ENCODE measurements at regions not wholly inside any gene's neighbourhood (a gene's known extent, or its start where the extent isn't known, plus 50 kb on each side); places are given as distances from the start of the nearest gene placed in this dataset.
"Not testable (repeated sequence)": the region's sequence is repeated elsewhere in the genome, so short reads cannot be mapped to it uniquely, and the experiment has no call there.

- no peak for DNase-seq
- no peak for TF ChIP-seq POLR2A (IDR thresholded peaks at IDR 0.05; ENCODE audit: low read length)
- TF ChIP-seq GATA1 (IDR thresholded peaks at IDR 0.05; ENCODE audit: low read depth, low read length): no peak
These were observed 292.8 kb downstream of the FRK start for GRCh38 chr6:115767931-115768330.

- TF ChIP-seq POLR2A (IDR thresholded peaks at IDR 0.05; ENCODE audit: low read length): no peak
- no peak for TF ChIP-seq GATA1 (IDR thresholded peaks at IDR 0.05; ENCODE audit: low read depth, low read length)
- DNase-seq: no peak
These were observed 293.8 kb downstream of the FRK start for GRCh38 chr6:115766745-115767462.

DNA sequence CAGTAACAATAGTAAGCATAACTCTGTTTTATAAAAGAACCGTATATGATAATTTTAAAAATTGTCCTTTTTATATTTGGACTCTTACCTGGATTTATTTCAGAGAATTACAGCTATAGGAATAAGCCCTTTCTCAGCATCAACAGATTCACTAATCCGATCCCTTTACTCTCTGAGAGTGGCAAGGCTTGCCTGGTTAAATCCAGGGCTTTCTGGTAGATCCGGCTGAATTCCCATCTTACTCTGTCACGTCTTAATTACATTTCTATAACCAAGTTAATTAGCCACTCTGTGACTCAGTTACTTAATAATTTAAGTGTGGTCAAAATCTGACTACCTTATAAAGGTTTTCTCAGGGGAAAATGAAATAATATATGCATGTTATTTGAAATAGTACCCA lies 294.7 kb downstream of the FRK start:
- DNase-seq: no peak
- no peak for TF ChIP-seq GATA1 (IDR thresholded peaks at IDR 0.05; ENCODE audit: low read depth, low read length)
- no peak for TF ChIP-seq POLR2A (IDR thresholded peaks at IDR 0.05; ENCODE audit: low read length)

DNA sequence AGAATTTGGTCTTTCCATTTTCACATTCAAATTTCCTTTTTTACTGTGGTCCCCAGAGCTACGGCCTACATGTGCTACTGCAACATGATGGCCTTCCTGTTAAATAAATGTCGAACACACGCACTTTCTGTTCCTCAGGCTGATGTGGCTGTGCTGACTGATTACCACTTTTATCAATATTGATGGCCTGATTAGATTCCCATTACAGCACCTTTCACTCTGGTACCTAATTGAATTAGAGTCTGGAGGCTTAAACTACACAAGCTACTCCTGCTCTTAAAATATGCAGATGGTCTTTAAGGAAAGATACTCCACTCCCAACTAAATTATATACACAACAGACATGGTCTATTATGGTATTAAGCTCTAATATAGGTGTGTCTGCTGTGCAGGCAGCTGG lies 301.6 kb downstream of the FRK start:
- no peak for TF ChIP-seq POLR2A (IDR thresholded peaks at IDR 0.05; ENCODE audit: low read length)
- no peak for TF ChIP-seq GATA1 (IDR thresholded peaks at IDR 0.05; ENCODE audit: low read depth, low read length)
- DNase-seq: no peak

GRCh38 chr6:115753446-115753845 lies 307.2 kb downstream of the FRK start:
- TF ChIP-seq POLR2A (IDR thresholded peaks at IDR 0.05; ENCODE audit: low read length) (no peak), GATA1 (IDR thresholded peaks at IDR 0.05; ENCODE audit: low read depth, low read length) (no peak)
- no peak for DNase-seq

- no peak for DNase-seq
- no peak for TF ChIP-seq GATA1 (IDR thresholded peaks at IDR 0.05; ENCODE audit: low read depth, low read length)
- TF ChIP-seq POLR2A (IDR thresholded peaks at IDR 0.05; ENCODE audit: low read length): no peak
These were observed 309.7 kb downstream of the FRK start for GRCh38 chr6:115750946-115751345.

GRCh38 chr6:115750292-115750691 lies 310.4 kb downstream of the FRK start:
- DNase-seq: no peak
- TF ChIP-seq GATA1 (IDR thresholded peaks at IDR 0.05; ENCODE audit: low read depth, low read length): no peak

DNA sequence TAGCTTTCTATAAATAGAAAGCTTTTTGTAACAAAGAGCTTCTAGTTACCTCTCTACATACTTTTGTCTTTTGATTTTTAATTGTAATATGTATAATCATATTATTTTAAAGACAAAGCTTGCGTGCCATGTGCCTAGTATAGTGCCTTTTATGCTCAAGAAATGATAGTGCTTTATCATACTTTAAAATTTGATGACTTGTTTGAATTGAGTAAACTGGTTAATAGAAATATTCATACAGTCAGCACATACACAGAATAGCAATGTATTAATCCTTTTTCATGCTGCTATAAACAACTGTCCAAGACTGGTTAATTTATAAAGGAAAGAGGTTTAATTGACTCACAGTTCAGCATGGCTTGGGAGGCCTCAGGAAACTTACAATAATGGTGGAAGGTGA lies 313.0 kb downstream of the FRK start:
- TF ChIP-seq GATA1 (IDR thresholded peaks at IDR 0.05; ENCODE audit: low read depth, low read length): no peak
- TF ChIP-seq POLR2A (IDR thresholded peaks at IDR 0.05; ENCODE audit: low read length): no peak
- DNase-seq: no peak

GRCh38 chr6:115746583-115746982 lies 314.1 kb downstream of the FRK start:
- not testable (repeated sequence) for DNase-seq

DNA sequence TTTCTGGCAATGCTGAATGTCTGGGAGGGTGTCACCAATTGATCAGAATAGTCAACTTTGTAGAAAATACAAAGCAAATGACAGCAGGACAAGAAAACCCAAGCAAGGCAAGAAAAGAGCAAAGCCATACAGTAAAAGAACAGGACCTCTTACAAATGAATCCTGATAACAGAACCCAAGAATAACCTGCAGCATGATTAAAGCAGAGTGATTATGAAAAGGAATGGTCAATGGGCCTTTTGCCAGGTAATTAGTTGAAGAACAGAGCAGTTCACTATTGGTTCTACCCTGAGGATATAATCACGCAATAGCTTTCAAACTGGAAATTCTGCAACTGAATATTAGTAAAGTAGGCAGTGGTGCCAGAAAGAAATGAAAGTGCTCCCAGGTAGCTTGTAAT lies 319.8 kb downstream of the FRK start:
- no peak for TF ChIP-seq GATA1 (IDR thresholded peaks at IDR 0.05; ENCODE audit: low read depth, low read length)
- no peak for TF ChIP-seq POLR2A (IDR thresholded peaks at IDR 0.05; ENCODE audit: low read length)
- no peak for DNase-seq

GRCh38 chr6:115735610-115736009 lies 325.1 kb downstream of the FRK start:
- DNase-seq: no peak

GRCh38 chr6:115733426-115733825 lies 327.3 kb downstream of the FRK start:
- no peak for DNase-seq
- TF ChIP-seq GATA1 (IDR thresholded peaks at IDR 0.05; ENCODE audit: low read depth, low read length): no peak

More at GRCh38 chr6:115735610-115736009, 325.1 kb downstream of the FRK start:
- TF ChIP-seq GATA1 (IDR thresholded peaks at IDR 0.05; ENCODE audit: low read depth, low read length): no peak
- TF ChIP-seq POLR2A (IDR thresholded peaks at IDR 0.05; ENCODE audit: low read length): no peak

- no peak for DNase-seq
- TF ChIP-seq POLR2A (IDR thresholded peaks at IDR 0.05; ENCODE audit: low read length): no peak
- TF ChIP-seq GATA1 (IDR thresholded peaks at IDR 0.05; ENCODE audit: low read depth, low read length): no peak
These were observed 331.7 kb downstream of the FRK start for GRCh38 chr6:115729036-115729435.

DNA sequence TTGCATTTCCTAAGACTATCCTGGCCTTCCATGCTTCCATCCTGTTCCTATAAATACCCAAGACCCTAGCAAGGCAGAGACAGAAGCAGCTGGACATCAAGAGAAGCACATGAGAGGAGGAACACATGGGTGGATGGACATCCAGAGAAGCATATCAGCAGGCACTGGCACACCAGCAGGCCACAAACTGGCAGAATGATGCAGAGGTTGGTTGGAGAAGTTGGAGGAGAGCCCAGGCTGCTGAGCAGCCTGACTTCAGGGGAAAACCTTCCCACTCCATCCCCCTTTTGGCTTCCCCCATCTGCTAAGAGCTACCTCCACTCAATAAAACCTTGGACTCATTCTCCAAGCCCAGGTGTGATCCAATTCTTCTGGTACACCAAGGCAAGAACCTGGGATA lies 332.5 kb downstream of the FRK start:
- no peak for DNase-seq

GRCh38 chr6:115721564-115721963 lies 339.1 kb downstream of the FRK start:
- no peak for TF ChIP-seq POLR2A (IDR thresholded peaks at IDR 0.05; ENCODE audit: low read length)
- no peak for TF ChIP-seq GATA1 (IDR thresholded peaks at IDR 0.05; ENCODE audit: low read depth, low read length)
- DNase-seq: no peak

More for the DNA sequence above, 332.5 kb downstream of the FRK start:
- TF ChIP-seq POLR2A (IDR thresholded peaks at IDR 0.05; ENCODE audit: low read length): no peak
- no peak for TF ChIP-seq GATA1 (IDR thresholded peaks at IDR 0.05; ENCODE audit: low read depth, low read length)

GRCh38 chr6:115720900-115721299 lies 339.8 kb downstream of the FRK start:
- no peak for DNase-seq
- no peak for TF ChIP-seq POLR2A (IDR thresholded peaks at IDR 0.05; ENCODE audit: low read length)
- TF ChIP-seq GATA1 (IDR thresholded peaks at IDR 0.05; ENCODE audit: low read depth, low read length): no peak
